DOHH2 (cell line): ENCODE measurements at regions not wholly inside any gene's neighbourhood (a gene's known extent, or its start where the extent isn't known, plus 50 kb on each side); places are given as distances from the start of the nearest gene placed in this dataset.
"Not testable (repeated sequence)": the region's sequence is repeated elsewhere in the genome, so short reads cannot be mapped to it uniquely, and the experiment has no call there.

ENCODE experiments used
- H3F3A ChIP-seq: fragments of 200-600 bp; sonication (generic), shearing (Covaris generic); 2 replicates; pipeline ENCODE4 v1.6.0; 2016; ENCODE audit warnings: antibody characterized with exemption, mild to moderate bottlenecking; ENCODE audit not compliant: control insufficient read depth, insufficient read depth
- H3K27ac ChIP-seq: fragments of 200-600 bp; sonication (generic); 2 replicates; pipeline ENCODE4 v1.5.1; 2014; ENCODE audit warnings: low read depth, mild to moderate bottlenecking, low read length, moderate library complexity
- H3K27me3 ChIP-seq: fragments of 200-600 bp; sonication (generic); 2 replicates; pipeline ENCODE4 v1.6.1; 2014; ENCODE audit warnings: mild to moderate bottlenecking, low read length, mixed read lengths; ENCODE audit not compliant: control insufficient read depth
- H3K36me3 ChIP-seq: fragments of 200-600 bp; sonication (generic); 2 replicates; pipeline ENCODE4 v1.6.1; 2014; ENCODE audit warnings: mild to moderate bottlenecking, low read length, moderate library complexity, mixed read lengths; ENCODE audit not compliant: control insufficient read depth
- H3K4me1 ChIP-seq: fragments of 200-600 bp; sonication (generic); 2 replicates; pipeline ENCODE4 v1.6.1; 2014; ENCODE audit warnings: mild to moderate bottlenecking, low read length, mixed read lengths; ENCODE audit not compliant: control insufficient read depth
- H3K4me2 ChIP-seq: fragments of 200-600 bp; sonication (generic); 2 replicates; pipeline ENCODE4 v1.6.0; 2014; ENCODE audit warnings: mild to moderate bottlenecking, low read length, moderate library complexity
- H3K4me3 ChIP-seq: fragments of 200-600 bp; sonication (generic); 2 replicates; pipeline ENCODE4 v1.5.1; 2014; ENCODE audit warnings: mild to moderate bottlenecking, low read length, mixed read lengths
- H3K79me2 ChIP-seq: fragments of 200-600 bp; sonication (generic); 2 replicates; pipeline ENCODE4 v1.6.1; 2014; ENCODE audit warnings: mild to moderate bottlenecking, low read length, mixed read lengths; ENCODE audit not compliant: control insufficient read depth
- H3K9me2 ChIP-seq: fragments of 200-600 bp; sonication (generic); replicated peaks from 2 replicates; pipeline ENCODE4 v1.6.1; 2014; ENCODE audit warnings: mild to moderate bottlenecking, low read length, mixed read lengths; ENCODE audit not compliant: control insufficient read depth
- H3K9me3 ChIP-seq: fragments of 200-600 bp; sonication (generic); 2 replicates; pipeline ENCODE4 v1.6.1; 2014; ENCODE audit warnings: antibody characterized with exemption, low read length, mixed read lengths; ENCODE audit not compliant: control insufficient read depth, insufficient read depth
- H4K20me1 ChIP-seq: fragments of 200-600 bp; sonication (generic); 2 replicates; pipeline ENCODE4 v1.6.0; 2014; ENCODE audit warnings: low read depth, mild to moderate bottlenecking, antibody characterized with exemption, low read length, moderate library complexity; ENCODE audit not compliant: control insufficient read depth, insufficient read depth
- CTCF ChIP-seq: fragments of 200-600 bp; sonication (generic); IDR thresholded peaks from one replicate; pipeline ENCODE4 v1.5.1; 2014; ENCODE audit warnings: antibody characterized with exemption, mild to moderate bottlenecking, low read depth, low read length; ENCODE audit not compliant: poor library complexity, severe bottlenecking
- EZH2phosphoT487 ChIP-seq: fragments of 200-600 bp; sonication (generic); IDR thresholded peaks from 2 replicates; pipeline ENCODE4 v1.6.1; 2017; ENCODE audit warnings: borderline replicate concordance, mild to moderate bottlenecking, antibody characterized with exemption, low read length, moderate library complexity, mixed read lengths

- no peaks in the 10 kb centered on the region for H3K9me3 ChIP-seq
- peaks cover 12% of the 10 kb centered on the region for H3K4me1 ChIP-seq
These were observed 185.3 kb downstream of the RPS24 start for GRCh38 chr10:78218798-78219490.

GRCh38 chr10:78219568-78219967 lies 185.9 kb downstream of the RPS24 start:
- peaks cover 12% of the 10 kb centered on the region for H3K4me1 ChIP-seq
- not testable (repeated sequence) for H3K79me2 ChIP-seq, H3F3A ChIP-seq, H3K27ac ChIP-seq, H3K4me2 ChIP-seq, H3K9me2 ChIP-seq, H4K20me1 ChIP-seq, H3K27me3 ChIP-seq, H3K9me3 ChIP-seq, H3K36me3 ChIP-seq, H3K4me3 ChIP-seq

More at GRCh38 chr10:78218798-78219490, 185.3 kb downstream of the RPS24 start:
- Histone ChIP-seq H3K79me2 (no peaks in the 10 kb centered on the region), H3K36me3 (no peaks in the 10 kb centered on the region), H3K4me2 (no peak overlapping the region), H3K9me2 (no peaks in the 10 kb centered on the region), H3K27me3 (no peaks in the 10 kb centered on the region), H3F3A (no peaks in the 10 kb centered on the region), H3K4me3 (no peak overlapping the region), H3K27ac (no peak overlapping the region), H4K20me1 (no peaks in the 10 kb centered on the region)
- TF ChIP-seq EZH2phosphoT487: no peak
- TF ChIP-seq CTCF: no peak

DNA sequence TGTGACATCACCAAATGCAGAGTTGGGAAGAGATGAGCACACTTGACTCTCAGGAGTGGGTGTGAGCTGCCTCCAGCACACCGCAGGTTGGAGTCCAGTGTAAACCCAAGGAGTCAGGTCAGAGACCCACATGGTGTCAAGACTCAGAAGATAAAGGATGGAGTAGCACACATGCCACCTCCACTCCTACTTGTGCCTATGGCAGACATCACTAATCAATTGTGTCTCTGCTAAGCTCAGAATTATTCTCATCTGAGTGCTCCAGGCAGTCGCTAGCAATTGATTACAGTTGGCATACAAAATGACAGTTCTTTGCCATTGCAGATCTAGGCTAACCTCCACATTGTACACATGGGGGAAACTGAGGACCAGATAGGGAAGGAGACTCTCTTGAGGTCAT lies 187.1 kb downstream of the RPS24 start:
- no peaks in the 10 kb centered on the region for H3K27me3 ChIP-seq
- no peaks in the 10 kb centered on the region for H3F3A ChIP-seq
- no peaks in the 10 kb centered on the region for H3K9me3 ChIP-seq
- H3K9me2 ChIP-seq: no peaks in the 10 kb centered on the region
- H4K20me1 ChIP-seq: no peaks in the 10 kb centered on the region
- no peak overlapping the region for H3K4me3 ChIP-seq
- no peaks in the 10 kb centered on the region for H3K36me3 ChIP-seq
- no peak for TF ChIP-seq EZH2phosphoT487
- no peak overlapping the region for H3K27ac ChIP-seq
- H3K4me2 ChIP-seq: no peak overlapping the region
- H3K4me1 ChIP-seq: peaks cover 4% of the 10 kb centered on the region
- no peaks in the 10 kb centered on the region for H3K79me2 ChIP-seq

DNA sequence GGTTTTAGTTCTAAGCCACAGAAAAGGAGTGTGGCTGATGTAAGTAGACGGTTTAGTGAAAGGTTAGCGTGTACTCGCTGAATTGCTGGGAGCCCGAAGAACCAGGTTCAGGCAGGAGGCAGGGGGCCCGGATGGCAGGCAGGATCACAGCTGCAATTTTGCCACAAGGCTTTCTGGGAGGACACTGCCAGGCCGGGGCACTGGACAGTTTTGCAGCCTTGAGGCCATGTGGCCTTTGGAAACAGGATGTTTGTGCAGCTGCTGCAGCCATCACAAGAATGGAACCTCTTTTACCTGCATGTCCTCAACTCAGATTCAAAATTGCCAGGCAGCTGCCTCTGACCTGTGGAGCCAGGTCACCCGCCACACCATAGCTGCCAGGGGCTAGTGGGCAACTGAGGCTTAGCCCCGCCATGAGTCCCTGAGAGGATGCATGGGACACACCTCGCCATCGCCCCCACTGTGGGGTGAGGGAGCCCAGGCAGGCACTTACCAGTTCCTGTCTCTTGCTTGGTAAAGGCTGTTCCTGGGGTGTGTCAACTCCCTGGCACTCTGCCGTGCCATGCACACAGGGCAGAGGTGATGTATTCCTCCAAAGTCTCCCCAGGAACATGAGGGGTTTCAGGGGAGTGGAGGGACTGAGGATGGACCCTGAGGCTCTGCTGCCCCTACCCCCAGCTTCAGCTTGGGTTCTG lies 188.6 kb downstream of the RPS24 start:
- no peaks in the 10 kb centered on the region for H3F3A ChIP-seq
- no peaks in the 10 kb centered on the region for H3K4me1 ChIP-seq
- no peak for TF ChIP-seq CTCF
- TF ChIP-seq EZH2phosphoT487: no peak
- no peak overlapping the region for H3K4me3 ChIP-seq
- H3K9me2 ChIP-seq: no peaks in the 10 kb centered on the region
- H3K79me2 ChIP-seq: no peaks in the 10 kb centered on the region
- H3K27me3 ChIP-seq: no peaks in the 10 kb centered on the region
- H4K20me1 ChIP-seq: no peaks in the 10 kb centered on the region
- no peaks in the 10 kb centered on the region for H3K36me3 ChIP-seq
- no peak overlapping the region for H3K27ac ChIP-seq
- H3K9me3 ChIP-seq: no peaks in the 10 kb centered on the region
- H3K4me2 ChIP-seq: no peak overlapping the region
